ENCODE measurements at regions not wholly inside any gene's neighbourhood (a gene's known extent, or its start where the extent isn't known, plus 50 kb on each side); places are given as distances from the start of the nearest gene placed in this dataset.

DNA sequence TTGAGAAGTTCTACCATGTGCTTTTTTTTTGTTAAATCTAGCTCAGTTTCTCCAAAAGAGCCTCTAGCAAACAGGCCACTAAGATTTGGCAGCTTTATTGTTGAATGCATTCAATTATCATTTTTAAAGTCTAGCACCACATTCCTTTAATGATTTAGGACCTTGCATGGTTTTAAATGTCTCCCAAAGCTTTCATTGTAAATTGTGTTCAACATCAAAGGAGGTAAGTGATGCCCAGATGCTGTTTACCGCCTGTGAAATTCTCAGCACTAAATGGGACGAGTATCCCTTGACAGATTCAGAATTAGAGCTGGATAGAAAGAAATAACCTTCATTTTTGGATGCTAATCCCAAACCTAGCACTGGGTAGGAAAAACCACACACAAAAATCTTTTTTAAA, 112.1 kb upstream of the FAM204A start (continued):
- TF ChIP-seq, protein P1, sequence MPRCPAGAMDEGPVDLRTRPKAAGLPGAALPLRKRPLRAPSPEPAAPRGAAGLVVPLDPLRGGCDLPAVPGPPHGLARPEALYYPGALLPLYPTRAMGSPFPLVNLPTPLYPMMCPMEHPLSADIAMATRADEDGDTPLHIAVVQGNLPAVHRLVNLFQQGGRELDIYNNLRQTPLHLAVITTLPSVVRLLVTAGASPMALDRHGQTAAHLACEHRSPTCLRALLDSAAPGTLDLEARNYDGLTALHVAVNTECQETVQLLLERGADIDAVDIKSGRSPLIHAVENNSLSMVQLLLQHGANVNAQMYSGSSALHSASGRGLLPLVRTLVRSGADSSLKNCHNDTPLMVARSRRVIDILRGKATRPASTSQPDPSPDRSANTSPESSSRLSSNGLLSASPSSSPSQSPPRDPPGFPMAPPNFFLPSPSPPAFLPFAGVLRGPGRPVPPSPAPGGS (IDR thresholded peaks at IDR 0.05), result no peak
- TF ChIP-seq RARB (CRISPR knock-in tag; IDR thresholded peaks at IDR 0.05) (no peak), ZSCAN20 (CRISPR knock-in tag; IDR thresholded peaks at IDR 0.05) (no peak)

GRCh38 chr10:118452098-118452497, 110.0 kb upstream of the FAM204A start:
- Histone ChIP-seq H3K27ac (no peak overlapping the region), H3K4me1 (no peaks in the 10 kb centered on the region), H3K4me2 (no peak overlapping the region), H3K9me3 (peaks cover 16% of the 10 kb centered on the region; the same call in 2 of the 3 replicates), H3K4me3 (no peak overlapping the region)
- ATAC-seq (no peak), DNase-seq (ENCODE audit: low read depth in 1 of 2, low spot score in 1 of 2) (no peak), FAIRE-seq (no peak)
- TF ChIP-seq HEYL (CRISPR knock-in tag; IDR thresholded peaks at IDR 0.05) (no peak), TFCP2L1 (CRISPR knock-in tag; IDR thresholded peaks at IDR 0.05) (no peak)
- TF ChIP-seq, protein P2, sequence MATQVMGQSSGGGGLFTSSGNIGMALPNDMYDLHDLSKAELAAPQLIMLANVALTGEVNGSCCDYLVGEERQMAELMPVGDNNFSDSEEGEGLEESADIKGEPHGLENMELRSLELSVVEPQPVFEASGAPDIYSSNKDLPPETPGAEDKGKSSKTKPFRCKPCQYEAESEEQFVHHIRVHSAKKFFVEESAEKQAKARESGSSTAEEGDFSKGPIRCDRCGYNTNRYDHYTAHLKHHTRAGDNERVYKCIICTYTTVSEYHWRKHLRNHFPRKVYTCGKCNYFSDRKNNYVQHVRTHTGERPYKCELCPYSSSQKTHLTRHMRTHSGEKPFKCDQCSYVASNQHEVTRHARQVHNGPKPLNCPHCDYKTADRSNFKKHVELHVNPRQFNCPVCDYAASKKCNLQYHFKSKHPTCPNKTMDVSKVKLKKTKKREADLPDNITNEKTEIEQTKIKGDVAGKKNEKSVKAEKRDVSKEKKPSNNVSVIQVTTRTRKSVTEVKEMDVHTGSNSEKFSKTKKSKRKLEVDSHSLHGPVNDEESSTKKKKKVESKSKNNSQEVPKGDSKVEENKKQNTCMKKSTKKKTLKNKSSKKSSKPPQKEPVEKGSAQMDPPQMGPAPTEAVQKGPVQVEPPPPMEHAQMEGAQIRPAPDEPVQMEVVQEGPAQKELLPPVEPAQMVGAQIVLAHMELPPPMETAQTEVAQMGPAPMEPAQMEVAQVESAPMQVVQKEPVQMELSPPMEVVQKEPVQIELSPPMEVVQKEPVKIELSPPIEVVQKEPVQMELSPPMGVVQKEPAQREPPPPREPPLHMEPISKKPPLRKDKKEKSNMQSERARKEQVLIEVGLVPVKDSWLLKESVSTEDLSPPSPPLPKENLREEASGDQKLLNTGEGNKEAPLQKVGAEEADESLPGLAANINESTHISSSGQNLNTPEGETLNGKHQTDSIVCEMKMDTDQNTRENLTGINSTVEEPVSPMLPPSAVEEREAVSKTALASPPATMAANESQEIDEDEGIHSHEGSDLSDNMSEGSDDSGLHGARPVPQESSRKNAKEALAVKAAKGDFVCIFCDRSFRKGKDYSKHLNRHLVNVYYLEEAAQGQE (IDR thresholded peaks at IDR 0.05), result no peak
- CTCF ChIA-PET, result no interaction called here
- POLR2A ChIA-PET, result no interaction called here

GRCh38 chr10:118449521-118449920, 107.4 kb upstream of the FAM204A start:
- H3K4me2 ChIP-seq, result no peak overlapping the region
- ChIA-PET POLR2A (no interaction called here), CTCF (interaction anchor here (1.0 to 5.6 kb wide), 2 partner anchors 9 to 953 kb away, joined by 4 to 34 read pairs; no protein-coding TSS in a partner anchor)
- ATAC-seq (no peak), FAIRE-seq (no peak), DNase-seq (ENCODE audit: low read depth in 1 of 2, low spot score in 1 of 2) (no peak)
- H3K27ac ChIP-seq, result no peak overlapping the region
- TF ChIP-seq EHMT2 (IDR thresholded peaks at IDR 0.05; ENCODE audit: low read depth), result no peak
- no peaks in the 10 kb centered on the region for H3K4me1 ChIP-seq
- H3K9me3 ChIP-seq, result peaks cover 16% of the 10 kb centered on the region; the same call in 2 of the 3 replicates
- no peak overlapping the region for H3K4me3 ChIP-seq
- WGBS (ENCODE audit: missing lambda C conversion rate), result 23% methylated on average over 9 of the region's 9 CpGs

GRCh38 chr10:118448744-118449143, 106.6 kb upstream of the FAM204A start:
- 2% methylated on average over 5 of the region's 5 CpGs for WGBS (ENCODE audit: missing lambda C conversion rate)
- no peak overlapping the region for H3K4me2 ChIP-seq
- peaks cover 16% of the 10 kb centered on the region; the same call in 2 of the 3 replicates for H3K9me3 ChIP-seq
- ChIA-PET CTCF (interaction anchor here (5.6 kb wide), 1 partner anchor 10 kb away, joined by 34 read pairs; no protein-coding TSS in a partner anchor), POLR2A (no interaction called here)
- TF ChIP-seq EHMT2 (IDR thresholded peaks at IDR 0.05; ENCODE audit: low read depth), result no peak
- no peak for TF ChIP-seq HOXB5 (CRISPR knock-in tag; IDR thresholded peaks at IDR 0.05)
- no peak for TF ChIP-seq PBX3 (IDR thresholded peaks at IDR 0.05)
- no peak for TF ChIP-seq ZFP36 (IDR thresholded peaks at IDR 0.05; ENCODE audit: borderline replicate concordance, partially characterized antibody)
- no peak for TF ChIP-seq HMGXB4 (CRISPR knock-in tag; IDR thresholded peaks at IDR 0.05; ENCODE audit: borderline replicate concordance)
- TF ChIP-seq POLR2AphosphoS2 (conservative IDR thresholded peaks at IDR 0.05; ENCODE audit: low read length), result no peak
- TF ChIP-seq MYC (IDR thresholded peaks at IDR 0.05; ENCODE audit: borderline replicate concordance, low read length), result no peak
- no peak overlapping the region for H3K4me3 ChIP-seq
- H3K27ac ChIP-seq, result no peak overlapping the region
- no peaks in the 10 kb centered on the region for H3K4me1 ChIP-seq
- no peak for DNase-seq (ENCODE audit: low read depth in 1 of 2, low spot score in 1 of 2)
- FAIRE-seq, result no peak
- no peak for ATAC-seq

Measured in A549 (cell line).